ENCODE measurements at regions not wholly inside any gene's neighbourhood (a gene's known extent, or its start where the extent isn't known, plus 50 kb on each side); places are given as distances from the start of the nearest gene placed in this dataset.

DNA sequence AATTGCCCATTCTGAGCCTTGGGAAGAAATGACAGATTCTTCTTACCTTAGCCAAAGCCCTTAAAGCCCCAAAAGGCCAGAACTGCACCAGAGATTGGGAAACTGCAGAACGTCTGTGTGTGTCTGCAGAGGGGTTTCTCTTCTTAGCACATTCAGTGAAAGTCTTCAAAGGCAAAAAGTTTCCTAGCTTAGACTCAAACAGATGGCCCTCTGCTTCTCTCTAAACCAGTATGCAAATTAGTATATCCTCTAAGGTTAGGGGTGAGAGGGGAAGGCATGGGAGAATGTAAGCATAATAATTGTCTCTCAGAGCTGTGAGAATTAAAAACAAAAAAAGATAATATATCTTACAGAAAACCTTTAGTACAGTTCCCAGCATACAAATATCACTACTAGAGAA, 334.0 kb upstream of the MCTP2 start:
- no peak for DNase-seq (ENCODE audit: extremely low read depth in 1 of 4, low spot score in 3 of 4)
- Histone ChIP-seq H2AFZ (ENCODE audit: low read depth, low read length) (no peak overlapping the region), H3K27ac (ENCODE audit: extremely low read depth, low read depth, low read length) (no peak overlapping the region), H3K9me3 (replicated peaks; ENCODE audit: control insufficient read depth, insufficient read depth, low read depth, low read length) (no peaks in the 10 kb centered on the region), H3K36me3 (ENCODE audit: control insufficient read depth, insufficient read depth, low read length) (no peaks in the 10 kb centered on the region), H4K20me1 (replicated peaks; ENCODE audit: control insufficient read depth, insufficient read depth, low read length) (no peaks in the 10 kb centered on the region), H3K4me2 (ENCODE audit: insufficient read depth, low read length) (no peak overlapping the region), H3K27me3 (ENCODE audit: control insufficient read depth in 2 of 2, insufficient read depth in 2 of 2, low read length in 2 of 2) (no peaks in the 10 kb centered on the region), H3K9ac (ENCODE audit: insufficient read depth in 1 of 2, low read depth in 2 of 2, low read length in 2 of 2) (no peak overlapping the region), H3K79me2 (ENCODE audit: control insufficient read depth, insufficient read depth, low read length) (no peaks in the 10 kb centered on the region), H3K4me3 (no peak overlapping the region), H3K9me1 (ENCODE audit: control insufficient read depth, insufficient read depth, low read length) (no peaks in the 10 kb centered on the region), H3K4me1 (replicated peaks in 1 of 2; ENCODE audit: control insufficient read depth in 2 of 2, insufficient read depth in 2 of 2, low read length in 2 of 2) (no peaks in the 10 kb centered on the region)
- no TSS peak for BruUV-seq (replicated peaks)
- no peak for TF ChIP-seq GABPA (tag; conservative IDR thresholded peaks at IDR 0.05; ENCODE audit: low read depth)
- TF ChIP-seq, protein P1, sequence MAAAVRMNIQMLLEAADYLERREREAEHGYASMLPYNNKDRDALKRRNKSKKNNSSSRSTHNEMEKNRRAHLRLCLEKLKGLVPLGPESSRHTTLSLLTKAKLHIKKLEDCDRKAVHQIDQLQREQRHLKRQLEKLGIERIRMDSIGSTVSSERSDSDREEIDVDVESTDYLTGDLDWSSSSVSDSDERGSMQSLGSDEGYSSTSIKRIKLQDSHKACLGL (CRISPR knock-in tag; IDR thresholded peaks at IDR 0.05; ENCODE audit: borderline replicate concordance, poor library complexity, severe bottlenecking) = no peak
- TF ChIP-seq, protein P2, sequence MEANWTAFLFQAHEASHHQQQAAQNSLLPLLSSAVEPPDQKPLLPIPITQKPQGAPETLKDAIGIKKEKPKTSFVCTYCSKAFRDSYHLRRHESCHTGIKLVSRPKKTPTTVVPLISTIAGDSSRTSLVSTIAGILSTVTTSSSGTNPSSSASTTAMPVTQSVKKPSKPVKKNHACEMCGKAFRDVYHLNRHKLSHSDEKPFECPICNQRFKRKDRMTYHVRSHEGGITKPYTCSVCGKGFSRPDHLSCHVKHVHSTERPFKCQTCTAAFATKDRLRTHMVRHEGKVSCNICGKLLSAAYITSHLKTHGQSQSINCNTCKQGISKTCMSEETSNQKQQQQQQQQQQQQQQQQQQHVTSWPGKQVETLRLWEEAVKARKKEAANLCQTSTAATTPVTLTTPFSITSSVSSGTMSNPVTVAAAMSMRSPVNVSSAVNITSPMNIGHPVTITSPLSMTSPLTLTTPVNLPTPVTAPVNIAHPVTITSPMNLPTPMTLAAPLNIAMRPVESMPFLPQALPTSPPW (CRISPR knock-in tag; IDR thresholded peaks at IDR 0.05) = no peak
- TF ChIP-seq NR4A1 (CRISPR knock-in tag; IDR thresholded peaks at IDR 0.05) = no peak
- no peak for TF ChIP-seq NR4A1 (tag; IDR thresholded peaks at IDR 0.05)
- TF ChIP-seq NBN (IDR thresholded peaks at IDR 0.05; ENCODE audit: low read depth) = no peak
- TF ChIP-seq ZNF717 (CRISPR knock-in tag; IDR thresholded peaks at IDR 0.05) = no peak
- TF ChIP-seq, protein P3, sequence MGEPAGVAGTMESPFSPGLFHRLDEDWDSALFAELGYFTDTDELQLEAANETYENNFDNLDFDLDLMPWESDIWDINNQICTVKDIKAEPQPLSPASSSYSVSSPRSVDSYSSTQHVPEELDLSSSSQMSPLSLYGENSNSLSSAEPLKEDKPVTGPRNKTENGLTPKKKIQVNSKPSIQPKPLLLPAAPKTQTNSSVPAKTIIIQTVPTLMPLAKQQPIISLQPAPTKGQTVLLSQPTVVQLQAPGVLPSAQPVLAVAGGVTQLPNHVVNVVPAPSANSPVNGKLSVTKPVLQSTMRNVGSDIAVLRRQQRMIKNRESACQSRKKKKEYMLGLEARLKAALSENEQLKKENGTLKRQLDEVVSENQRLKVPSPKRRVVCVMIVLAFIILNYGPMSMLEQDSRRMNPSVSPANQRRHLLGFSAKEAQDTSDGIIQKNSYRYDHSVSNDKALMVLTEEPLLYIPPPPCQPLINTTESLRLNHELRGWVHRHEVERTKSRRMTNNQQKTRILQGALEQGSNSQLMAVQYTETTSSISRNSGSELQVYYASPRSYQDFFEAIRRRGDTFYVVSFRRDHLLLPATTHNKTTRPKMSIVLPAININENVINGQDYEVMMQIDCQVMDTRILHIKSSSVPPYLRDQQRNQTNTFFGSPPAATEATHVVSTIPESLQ (CRISPR knock-in tag; IDR thresholded peaks at IDR 0.05) = no peak
- TF ChIP-seq SETDB1 (IDR thresholded peaks at IDR 0.05; ENCODE audit: low read length) = no peak
- intact Hi-C loops (cut with micrococcal nuclease) (no loop called here), in situ Hi-C loops (cut with MboI) (no loop called here)
- ChIA-PET POLR2A (no interaction called here), CTCF (ENCODE audit: low intra/inter-chr PET ratio) (no interaction called here)
- ATAC-seq = no peak
- 8% methylated on average over 1 of the region's 1 CpG for WGBS (ENCODE audit: insufficient coverage, low coverage, missing lambda C conversion rate)
- no peak for FAIRE-seq

Measured in K562 (cell line).